ENCODE measurements at regions not wholly inside any gene's neighbourhood (a gene's known extent, or its start where the extent isn't known, plus 50 kb on each side); places are given as distances from the start of the nearest gene placed in this dataset.

DNA sequence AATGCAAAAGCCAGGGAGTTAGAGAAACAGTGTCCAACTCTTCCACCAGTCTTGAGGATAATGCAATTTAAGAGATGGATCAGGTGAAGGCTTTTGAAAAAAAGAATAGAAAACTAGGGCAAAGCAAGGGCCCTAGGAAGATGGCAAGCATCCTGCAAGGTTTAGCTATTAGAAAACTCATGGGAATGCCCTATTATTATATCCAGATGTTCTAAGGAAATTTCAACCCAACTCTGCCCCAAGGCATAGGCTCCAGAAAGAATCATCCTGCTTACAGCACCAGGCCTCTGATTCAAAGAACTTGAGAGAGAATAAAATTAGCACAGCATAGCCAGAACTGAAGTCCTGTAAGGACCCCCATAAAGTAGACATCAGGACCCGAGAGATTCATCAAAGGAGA lies 68.1 kb downstream of the EN1 start:
- TF ChIP-seq CTCF (IDR thresholded peaks at IDR 0.05; ENCODE audit: low read length) (no peak), EZH2 (IDR thresholded peaks at IDR 0.05; ENCODE audit: borderline replicate concordance, low read length) (no peak)

DNA sequence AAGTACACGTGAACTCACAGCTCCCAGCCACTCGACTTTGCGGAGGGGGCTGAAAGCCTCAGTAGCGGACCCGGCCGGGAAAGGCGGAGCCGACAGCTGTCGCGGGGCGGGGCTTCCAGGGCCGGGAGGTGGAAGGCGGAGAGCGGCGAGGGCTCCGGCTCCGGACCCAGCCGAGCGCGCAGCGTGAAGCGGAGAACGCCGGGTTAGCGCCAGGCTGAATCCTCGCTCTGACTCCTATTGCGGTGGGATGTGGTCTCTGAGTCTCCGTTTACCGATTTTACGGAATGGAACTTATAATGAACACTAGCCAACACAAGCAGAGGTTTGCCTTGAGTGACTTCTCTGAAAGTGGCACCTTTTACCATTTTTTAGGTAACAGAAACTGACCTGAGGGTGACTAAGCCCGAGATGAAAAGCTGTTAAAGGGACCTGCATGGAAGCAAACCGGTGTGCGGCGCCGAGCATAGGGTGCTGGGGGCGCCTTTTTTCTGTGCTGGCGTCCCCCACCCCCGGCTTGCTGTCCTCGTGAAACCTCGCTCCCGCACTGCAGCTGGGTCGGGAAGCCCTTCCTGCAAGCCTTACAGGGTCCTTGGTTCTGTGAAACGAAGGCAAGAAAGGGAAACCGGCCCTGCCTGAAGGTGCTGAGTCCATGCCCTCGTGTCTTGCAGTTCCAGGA lies 72.9 kb downstream of the EN1 start:
- Histone ChIP-seq H3F3A (ENCODE audit: insufficient read depth, low read length) (no peaks in the 10 kb centered on the region), H3K4me3 (ENCODE audit: low read depth, low read length, poor library complexity, severe bottlenecking) (no peak overlapping the region), H3K27ac (ENCODE audit: low read depth, low read length, poor library complexity, severe bottlenecking) (no peak overlapping the region), H3K36me3 (ENCODE audit: insufficient read depth, low read length) (no peaks in the 10 kb centered on the region), H3K4me1 (ENCODE audit: insufficient read depth, low read length, severe bottlenecking) (no peaks in the 10 kb centered on the region), H3K79me2 (ENCODE audit: insufficient read depth, low read length) (no peaks in the 10 kb centered on the region), H3K9ac (ENCODE audit: low read length) (no peak overlapping the region), H4K20me1 (ENCODE audit: insufficient read depth, low read length) (no peaks in the 10 kb centered on the region), H3K9me2 (ENCODE audit: low read depth, low read length) (no peaks in the 10 kb centered on the region), H3K9me3 (ENCODE audit: low read length) (no peaks in the 10 kb centered on the region), H3K27me3 (ENCODE audit: insufficient read depth, low read length) (no peaks in the 10 kb centered on the region), H3K4me2 (ENCODE audit: low read length) (no peak overlapping the region), H2AFZ (ENCODE audit: low read length) (no peak overlapping the region)
- TF ChIP-seq CTCF (IDR thresholded peaks at IDR 0.05; ENCODE audit: low read length) = no peak

More for the DNA sequence above, 68.1 kb downstream of the EN1 start:
- Histone ChIP-seq H4K20me1 (ENCODE audit: insufficient read depth, low read length) (no peaks in the 10 kb centered on the region), H3K79me2 (ENCODE audit: insufficient read depth, low read length) (no peaks in the 10 kb centered on the region), H3K4me3 (ENCODE audit: low read depth, low read length, poor library complexity, severe bottlenecking) (no peak overlapping the region), H3K9me3 (ENCODE audit: low read length) (no peaks in the 10 kb centered on the region), H3K27ac (ENCODE audit: low read depth, low read length, poor library complexity, severe bottlenecking) (no peak overlapping the region), H3K27me3 (ENCODE audit: insufficient read depth, low read length) (no peaks in the 10 kb centered on the region), H3K9ac (ENCODE audit: low read length) (no peak overlapping the region), H3K4me2 (ENCODE audit: low read length) (no peak overlapping the region), H3K4me1 (ENCODE audit: insufficient read depth, low read length, severe bottlenecking) (no peaks in the 10 kb centered on the region), H3K36me3 (ENCODE audit: insufficient read depth, low read length) (no peaks in the 10 kb centered on the region), H3F3A (ENCODE audit: insufficient read depth, low read length) (no peaks in the 10 kb centered on the region), H3K9me2 (ENCODE audit: low read depth, low read length) (no peaks in the 10 kb centered on the region), H2AFZ (ENCODE audit: low read length) (no peak overlapping the region)

DNA sequence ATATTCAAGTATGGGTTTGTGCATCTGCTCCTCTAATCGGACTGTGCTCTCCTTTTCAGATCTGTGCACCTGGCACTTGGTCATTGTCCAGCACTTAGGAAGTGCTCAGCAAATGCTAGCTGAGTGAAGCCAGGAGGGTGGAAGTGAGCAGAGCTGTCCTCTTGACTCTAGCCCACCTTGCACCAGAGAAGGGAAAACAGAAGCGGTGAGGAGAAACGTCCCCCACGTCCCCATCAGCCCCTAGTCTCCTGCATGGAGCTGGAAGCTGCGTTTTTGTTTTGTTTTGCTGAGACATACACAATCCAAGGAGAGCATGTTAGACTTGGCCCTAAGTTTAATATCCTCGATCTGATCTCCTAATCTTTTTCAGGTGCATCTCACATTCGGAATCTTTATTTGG lies 73.6 kb downstream of the EN1 start:
- no peak for TF ChIP-seq EZH2 (IDR thresholded peaks at IDR 0.05; ENCODE audit: borderline replicate concordance, low read length)
- no peak for TF ChIP-seq CTCF (IDR thresholded peaks at IDR 0.05; ENCODE audit: low read length)
- Histone ChIP-seq H2AFZ (ENCODE audit: low read length) (no peak overlapping the region), H3K4me1 (ENCODE audit: insufficient read depth, low read length, severe bottlenecking) (no peaks in the 10 kb centered on the region), H3K79me2 (ENCODE audit: insufficient read depth, low read length) (no peaks in the 10 kb centered on the region), H3K4me3 (ENCODE audit: low read depth, low read length, poor library complexity, severe bottlenecking) (no peak overlapping the region), H3K27me3 (ENCODE audit: insufficient read depth, low read length) (no peaks in the 10 kb centered on the region), H3K27ac (ENCODE audit: low read depth, low read length, poor library complexity, severe bottlenecking) (no peak overlapping the region), H3F3A (ENCODE audit: insufficient read depth, low read length) (no peaks in the 10 kb centered on the region), H3K9ac (ENCODE audit: low read length) (no peak overlapping the region), H4K20me1 (ENCODE audit: insufficient read depth, low read length) (no peaks in the 10 kb centered on the region), H3K9me3 (ENCODE audit: low read length) (no peaks in the 10 kb centered on the region), H3K4me2 (ENCODE audit: low read length) (no peak overlapping the region), H3K9me2 (ENCODE audit: low read depth, low read length) (no peaks in the 10 kb centered on the region), H3K36me3 (ENCODE audit: insufficient read depth, low read length) (no peaks in the 10 kb centered on the region)
